ENCODE measurements at regions not wholly inside any gene's neighbourhood (a gene's known extent, or its start where the extent isn't known, plus 50 kb on each side); places are given as distances from the start of the nearest gene placed in this dataset.

- no peak overlapping the region for H3K4me3 ChIP-seq (ENCODE audit: low read depth, low read length)
- no peaks in the 10 kb centered on the region for H3K79me2 ChIP-seq (ENCODE audit: control insufficient read depth, insufficient read depth, low read length, unreplicated experiment)
- H3K36me3 ChIP-seq (ENCODE audit: insufficient read depth, low read length), result no peaks in the 10 kb centered on the region
- no peak overlapping the region for H2AFZ ChIP-seq (ENCODE audit: low read length, unreplicated experiment)
- no peaks in the 10 kb centered on the region for H3K4me1 ChIP-seq (ENCODE audit: control insufficient read depth, insufficient read depth, low read length, unreplicated experiment)
- no peak overlapping the region for H3K27ac ChIP-seq (ENCODE audit: low read depth, low read length)
- 0 out of 2 replicates have a peak, but pooled peaks cover 8% of the 10 kb centered on the region for H3K27me3 ChIP-seq (ENCODE audit: insufficient read depth, low read length)
Measured at GRCh38 chr16:65922923-65923322, 443.6 kb upstream of the CDH5 start.

- Histone ChIP-seq H3K79me2 (ENCODE audit: control insufficient read depth, insufficient read depth, low read length, unreplicated experiment) (no peaks in the 10 kb centered on the region), H3K4me3 (ENCODE audit: low read depth, low read length) (no peak overlapping the region), H2AFZ (ENCODE audit: low read length, unreplicated experiment) (no peak overlapping the region), H3K4me1 (ENCODE audit: control insufficient read depth, insufficient read depth, low read length, unreplicated experiment) (no peaks in the 10 kb centered on the region), H3K27ac (ENCODE audit: low read depth, low read length) (no peak overlapping the region), H3K36me3 (ENCODE audit: insufficient read depth, low read length) (no peaks in the 10 kb centered on the region), H3K27me3 (ENCODE audit: insufficient read depth, low read length) (0 out of 2 replicates have a peak, but pooled peaks cover 8% of the 10 kb centered on the region)
Measured at GRCh38 chr16:65919986-65920376, 446.5 kb upstream of the CDH5 start.

DNA sequence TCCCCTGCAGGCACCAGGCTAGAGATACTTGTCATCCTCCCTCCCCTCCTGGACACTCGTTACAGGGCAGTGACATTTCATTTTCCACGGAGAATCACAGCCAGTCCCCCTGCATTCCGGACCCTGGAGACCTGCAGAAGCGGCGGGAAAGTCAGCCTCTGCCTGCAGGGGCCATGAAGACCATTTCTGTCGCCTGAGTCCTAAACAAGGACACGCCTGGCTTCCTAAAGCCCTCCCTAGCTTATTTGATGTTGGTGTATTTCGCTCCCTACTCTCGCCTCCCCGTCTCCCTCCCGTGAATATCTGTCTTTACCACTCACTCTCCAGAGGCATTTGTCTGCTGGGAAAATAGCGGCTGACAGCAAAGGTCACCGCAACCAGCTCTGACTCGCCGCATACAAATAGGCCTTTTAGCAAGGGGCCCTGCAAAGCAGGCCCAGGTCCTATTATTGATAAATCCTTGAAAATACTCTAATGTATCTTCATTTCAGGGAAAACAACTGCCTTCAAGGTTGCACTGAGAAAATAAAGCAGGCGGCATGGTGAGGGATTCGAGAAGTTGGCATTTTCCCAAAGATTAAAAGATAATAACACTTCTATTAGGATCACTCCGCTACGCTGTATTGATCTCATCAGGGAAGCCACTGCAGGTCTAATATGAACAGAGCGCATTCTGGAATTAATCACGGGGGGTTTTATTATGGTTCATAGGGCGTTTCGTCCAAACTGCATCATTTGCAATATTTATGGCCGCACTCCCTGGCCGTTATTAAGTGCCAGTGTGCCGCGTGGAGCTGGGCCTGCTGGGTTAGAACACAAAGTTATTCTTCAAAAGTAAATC, 447.1 kb upstream of the CDH5 start:
- H2AFZ ChIP-seq (ENCODE audit: low read length, unreplicated experiment), result no peak overlapping the region
- 0 out of 2 replicates have a peak, but pooled peaks cover 8% of the 10 kb centered on the region for H3K27me3 ChIP-seq (ENCODE audit: insufficient read depth, low read length)
- H3K4me3 ChIP-seq (ENCODE audit: low read depth, low read length), result no peak overlapping the region
- no peak overlapping the region for H3K27ac ChIP-seq (ENCODE audit: low read depth, low read length)
- no peaks in the 10 kb centered on the region for H3K79me2 ChIP-seq (ENCODE audit: control insufficient read depth, insufficient read depth, low read length, unreplicated experiment)
- no peaks in the 10 kb centered on the region for H3K4me1 ChIP-seq (ENCODE audit: control insufficient read depth, insufficient read depth, low read length, unreplicated experiment)
- no peaks in the 10 kb centered on the region for H3K36me3 ChIP-seq (ENCODE audit: insufficient read depth, low read length)

DNA sequence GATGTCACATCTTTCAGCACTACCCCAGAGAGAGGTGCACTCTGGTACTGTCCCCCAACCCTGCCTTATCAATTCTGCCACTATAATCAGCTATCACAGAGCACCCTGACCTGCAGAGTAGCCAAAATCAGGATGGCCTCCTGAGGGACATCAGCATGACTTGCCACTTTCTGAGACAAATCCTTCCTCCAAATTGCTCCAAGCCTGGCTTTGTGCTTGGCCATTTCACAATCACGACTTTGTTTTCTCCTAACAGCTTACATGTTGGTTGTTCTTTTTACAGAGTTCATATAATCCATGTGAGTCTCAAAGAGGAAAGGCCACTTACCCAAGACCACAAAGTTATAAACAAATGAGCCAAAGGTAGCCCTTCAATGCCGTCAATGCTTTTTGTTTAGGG, 449.0 kb upstream of the CDH5 start:
- H3K79me2 ChIP-seq (ENCODE audit: control insufficient read depth, insufficient read depth, low read length, unreplicated experiment), result no peaks in the 10 kb centered on the region

GRCh38 chr16:65916995-65917394, 449.5 kb upstream of the CDH5 start:
- Histone ChIP-seq H3K4me3 (ENCODE audit: low read depth, low read length) (no peak overlapping the region), H3K27me3 (ENCODE audit: insufficient read depth, low read length) (no peaks in the 10 kb centered on the region), H3K4me1 (ENCODE audit: control insufficient read depth, insufficient read depth, low read length, unreplicated experiment) (no peaks in the 10 kb centered on the region), H3K79me2 (ENCODE audit: control insufficient read depth, insufficient read depth, low read length, unreplicated experiment) (no peaks in the 10 kb centered on the region), H2AFZ (ENCODE audit: low read length, unreplicated experiment) (no peak overlapping the region), H3K27ac (ENCODE audit: low read depth, low read length) (no peak overlapping the region), H3K36me3 (ENCODE audit: insufficient read depth, low read length) (no peaks in the 10 kb centered on the region)

More for the DNA sequence above, 449.0 kb upstream of the CDH5 start:
- H3K27me3 ChIP-seq (ENCODE audit: insufficient read depth, low read length), result no peaks in the 10 kb centered on the region
- H3K4me3 ChIP-seq (ENCODE audit: low read depth, low read length), result no peak overlapping the region
- no peaks in the 10 kb centered on the region for H3K36me3 ChIP-seq (ENCODE audit: insufficient read depth, low read length)
- no peak overlapping the region for H3K27ac ChIP-seq (ENCODE audit: low read depth, low read length)
- no peaks in the 10 kb centered on the region for H3K4me1 ChIP-seq (ENCODE audit: control insufficient read depth, insufficient read depth, low read length, unreplicated experiment)
- no peak overlapping the region for H2AFZ ChIP-seq (ENCODE audit: low read length, unreplicated experiment)

DNA sequence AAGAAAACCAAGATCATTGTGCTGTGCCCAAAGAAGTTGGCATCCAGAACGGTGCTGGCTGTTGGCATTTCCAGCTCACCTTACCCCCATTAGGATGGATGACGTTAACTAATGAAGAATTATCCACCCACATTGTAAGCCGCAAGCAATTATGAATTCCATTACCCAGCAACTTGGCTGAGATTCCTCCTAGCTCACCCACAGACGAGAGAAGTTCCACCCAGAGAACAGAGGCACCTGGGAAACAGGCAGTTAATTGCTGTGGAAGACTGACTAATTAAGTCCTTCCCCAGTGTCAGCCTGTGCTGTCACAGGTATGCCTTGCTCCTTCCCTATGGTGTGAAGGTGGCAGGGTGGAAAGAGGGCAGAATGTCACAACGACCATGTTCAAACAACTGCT, 456.2 kb upstream of the CDH5 start:
- H2AFZ ChIP-seq (ENCODE audit: low read length, unreplicated experiment), result no peak overlapping the region
- H3K4me3 ChIP-seq (ENCODE audit: low read depth, low read length), result no peak overlapping the region
- H3K36me3 ChIP-seq (ENCODE audit: insufficient read depth, low read length), result no peaks in the 10 kb centered on the region
- H3K27ac ChIP-seq (ENCODE audit: low read depth, low read length), result no peak overlapping the region
- H3K27me3 ChIP-seq (ENCODE audit: insufficient read depth, low read length), result peaks cover 7% of the 10 kb centered on the region; the same call in 1 of the 2 replicates
- H3K4me1 ChIP-seq (ENCODE audit: control insufficient read depth, insufficient read depth, low read length, unreplicated experiment), result no peaks in the 10 kb centered on the region
- H3K79me2 ChIP-seq (ENCODE audit: control insufficient read depth, insufficient read depth, low read length, unreplicated experiment), result no peaks in the 10 kb centered on the region

DNA sequence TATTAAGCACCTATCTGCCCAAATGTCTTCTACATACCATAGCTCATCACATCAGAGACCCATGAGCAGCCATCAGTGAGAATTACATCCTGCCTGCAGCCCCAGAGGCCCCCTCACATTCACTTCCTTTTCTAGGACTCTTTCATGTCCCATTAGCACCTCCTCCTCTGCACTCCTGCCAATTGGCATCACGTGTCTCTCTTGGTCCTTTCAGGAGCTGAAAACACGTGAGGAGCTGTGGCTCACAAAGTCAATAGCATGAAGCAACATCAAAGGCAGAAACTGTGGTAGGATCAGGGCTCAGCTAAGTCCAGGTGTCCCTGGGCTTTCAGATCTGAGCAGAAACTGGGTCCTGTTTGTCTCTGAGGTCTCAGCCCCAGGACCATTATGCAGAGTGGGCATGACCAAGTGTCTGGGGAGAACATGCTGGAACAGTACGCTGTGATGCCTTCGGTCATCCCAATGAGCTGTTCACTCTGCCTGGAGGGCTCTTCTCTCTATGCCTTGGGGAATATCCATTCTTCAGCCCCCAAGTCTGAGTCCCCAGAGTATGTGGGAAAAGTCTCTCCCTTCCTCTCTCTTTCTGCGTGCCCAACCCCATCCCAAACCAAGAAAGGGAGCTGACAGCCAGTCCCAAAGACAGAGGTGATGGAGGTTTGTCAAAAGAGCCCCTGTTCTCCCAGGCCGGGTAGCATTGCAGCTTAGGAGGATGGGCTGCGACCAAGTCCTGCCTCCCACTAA, 457.0 kb upstream of the CDH5 start:
- H3K36me3 ChIP-seq (ENCODE audit: insufficient read depth, low read length), result no peaks in the 10 kb centered on the region
- H3K79me2 ChIP-seq (ENCODE audit: control insufficient read depth, insufficient read depth, low read length, unreplicated experiment), result no peaks in the 10 kb centered on the region
- peaks cover 7% of the 10 kb centered on the region; the same call in 1 of the 2 replicates for H3K27me3 ChIP-seq (ENCODE audit: insufficient read depth, low read length)
- no peak overlapping the region for H3K27ac ChIP-seq (ENCODE audit: low read depth, low read length)
- H3K4me3 ChIP-seq (ENCODE audit: low read depth, low read length), result no peak overlapping the region
- H3K4me1 ChIP-seq (ENCODE audit: control insufficient read depth, insufficient read depth, low read length, unreplicated experiment), result no peaks in the 10 kb centered on the region
- no peak overlapping the region for H2AFZ ChIP-seq (ENCODE audit: low read length, unreplicated experiment)

GRCh38 chr16:65908568-65908967, 457.9 kb upstream of the CDH5 start:
- Histone ChIP-seq H2AFZ (ENCODE audit: low read length, unreplicated experiment) (no peak overlapping the region), H3K79me2 (ENCODE audit: control insufficient read depth, insufficient read depth, low read length, unreplicated experiment) (no peaks in the 10 kb centered on the region), H3K27me3 (ENCODE audit: insufficient read depth, low read length) (peaks cover 11% of the 10 kb centered on the region; the same call in 1 of the 2 replicates), H3K36me3 (ENCODE audit: insufficient read depth, low read length) (no peaks in the 10 kb centered on the region), H3K27ac (ENCODE audit: low read depth, low read length) (no peak overlapping the region), H3K4me3 (ENCODE audit: low read depth, low read length) (no peak overlapping the region), H3K4me1 (ENCODE audit: control insufficient read depth, insufficient read depth, low read length, unreplicated experiment) (no peaks in the 10 kb centered on the region)

GRCh38 chr16:65905331-65905730, 461.2 kb upstream of the CDH5 start:
- H3K27me3 ChIP-seq (ENCODE audit: insufficient read depth, low read length), result peaks cover 21% of the 10 kb centered on the region

GRCh38 chr16:65896448-65897153, 469.9 kb upstream of the CDH5 start:
- Histone ChIP-seq H3K4me1 (ENCODE audit: control insufficient read depth, insufficient read depth, low read length, unreplicated experiment) (no peaks in the 10 kb centered on the region), H3K79me2 (ENCODE audit: control insufficient read depth, insufficient read depth, low read length, unreplicated experiment) (no peaks in the 10 kb centered on the region), H2AFZ (ENCODE audit: low read length, unreplicated experiment) (no peak overlapping the region), H3K27ac (ENCODE audit: low read depth, low read length) (no peak overlapping the region), H3K27me3 (ENCODE audit: insufficient read depth, low read length) (peaks cover 26% of the 10 kb centered on the region), H3K4me3 (ENCODE audit: low read depth, low read length) (no peak overlapping the region), H3K36me3 (ENCODE audit: insufficient read depth, low read length) (no peaks in the 10 kb centered on the region)

More at GRCh38 chr16:65905331-65905730, 461.2 kb upstream of the CDH5 start:
- Histone ChIP-seq H3K27ac (ENCODE audit: low read depth, low read length) (no peak overlapping the region), H3K79me2 (ENCODE audit: control insufficient read depth, insufficient read depth, low read length, unreplicated experiment) (no peaks in the 10 kb centered on the region), H2AFZ (ENCODE audit: low read length, unreplicated experiment) (no peak overlapping the region), H3K4me1 (ENCODE audit: control insufficient read depth, insufficient read depth, low read length, unreplicated experiment) (no peaks in the 10 kb centered on the region), H3K4me3 (ENCODE audit: low read depth, low read length) (no peak overlapping the region), H3K36me3 (ENCODE audit: insufficient read depth, low read length) (no peaks in the 10 kb centered on the region)
